Islet precursor cell (in vitro differentiated cells): ENCODE measurements at regions not wholly inside any gene's neighbourhood (a gene's known extent, or its start where the extent isn't known, plus 50 kb on each side); places are given as distances from the start of the nearest gene placed in this dataset.
"Not testable (repeated sequence)": the region's sequence is repeated elsewhere in the genome, so short reads cannot be mapped to it uniquely, and the experiment has no call there.

Experiments used
- DNase-seq: peaks from one replicate; pipeline ENCODE4 v3.0.0-alpha.2; 2018

DNA sequence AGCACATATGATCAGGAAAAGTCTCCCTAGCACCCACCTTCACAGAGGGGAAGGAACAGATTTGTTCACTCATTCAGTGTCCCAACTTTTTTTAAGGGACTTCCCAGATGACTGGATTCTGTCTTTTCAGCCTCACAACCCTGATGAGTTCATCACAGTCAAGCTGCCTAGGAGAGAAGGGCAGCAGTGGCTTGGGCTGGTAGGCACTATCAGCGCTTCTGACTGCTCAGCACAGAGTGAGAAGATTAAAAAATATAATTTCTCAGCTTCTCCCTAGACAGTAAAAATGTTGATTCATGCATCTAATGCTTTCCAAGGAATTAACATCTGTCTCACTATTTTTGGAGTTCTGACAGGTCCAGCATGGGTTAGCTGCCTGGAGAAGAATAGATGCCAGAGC, 328.2 kb downstream of the DTHD1 start:
- DNase-seq = no peak

DNA sequence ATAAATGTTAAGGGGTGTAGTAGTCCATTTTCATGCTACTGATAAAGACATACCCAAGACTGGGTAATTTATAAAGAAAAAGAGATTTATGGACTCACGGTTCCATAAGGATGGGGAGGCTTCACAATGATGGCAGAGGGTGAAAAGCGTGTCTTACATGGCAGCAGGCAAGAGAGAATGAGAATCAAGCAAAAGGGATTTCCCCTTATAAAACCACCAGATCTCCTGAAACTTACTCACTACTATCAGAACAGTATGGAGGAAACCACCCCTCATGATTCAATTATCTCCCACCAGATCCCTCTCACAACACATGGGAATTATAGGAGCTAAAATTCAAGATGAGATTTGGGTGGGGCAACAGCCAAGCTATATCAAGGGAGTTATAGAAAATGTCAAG, 329.2 kb downstream of the DTHD1 start:
- DNase-seq = no peak

DNA sequence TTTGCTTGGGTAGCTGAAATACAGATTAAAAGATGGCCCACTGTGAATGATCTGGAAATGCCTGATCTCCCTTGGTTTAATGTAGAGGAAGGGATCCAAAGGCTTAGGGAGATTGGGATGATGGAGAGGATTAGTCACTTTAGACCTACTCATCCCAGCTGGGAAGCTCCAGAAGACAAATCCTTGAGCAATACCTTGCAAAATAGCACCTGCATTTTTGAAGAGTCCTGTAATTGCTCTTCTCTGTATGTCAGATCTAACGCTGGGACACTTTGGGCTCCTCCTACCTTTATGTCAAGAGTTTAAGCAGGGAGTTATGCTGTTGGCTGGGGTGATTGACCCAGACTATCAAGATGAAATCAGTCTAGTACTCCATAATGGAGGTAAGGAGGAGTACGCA, 331.7 kb downstream of the DTHD1 start:
- DNase-seq = not testable (repeated sequence)

DNA sequence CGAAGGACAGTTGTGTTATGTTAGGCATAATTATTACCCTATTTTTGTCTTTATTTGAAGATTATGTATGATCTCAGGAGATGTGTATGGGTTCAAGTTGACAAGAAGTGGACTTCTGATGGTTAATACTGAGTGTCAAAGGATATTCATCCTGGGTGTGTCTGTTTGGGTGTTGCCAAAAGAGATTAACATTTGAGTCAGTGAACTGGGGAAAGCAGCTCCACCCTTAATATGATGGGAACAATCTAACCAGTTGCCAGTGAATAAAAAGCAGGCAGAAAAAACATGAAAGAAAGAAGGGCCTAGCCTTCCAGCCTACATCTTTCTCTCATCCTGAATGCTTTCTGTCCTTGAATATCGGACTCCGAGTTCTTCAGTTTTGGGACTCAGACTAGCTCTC, 332.6 kb downstream of the DTHD1 start:
- DNase-seq = no peak

DNA sequence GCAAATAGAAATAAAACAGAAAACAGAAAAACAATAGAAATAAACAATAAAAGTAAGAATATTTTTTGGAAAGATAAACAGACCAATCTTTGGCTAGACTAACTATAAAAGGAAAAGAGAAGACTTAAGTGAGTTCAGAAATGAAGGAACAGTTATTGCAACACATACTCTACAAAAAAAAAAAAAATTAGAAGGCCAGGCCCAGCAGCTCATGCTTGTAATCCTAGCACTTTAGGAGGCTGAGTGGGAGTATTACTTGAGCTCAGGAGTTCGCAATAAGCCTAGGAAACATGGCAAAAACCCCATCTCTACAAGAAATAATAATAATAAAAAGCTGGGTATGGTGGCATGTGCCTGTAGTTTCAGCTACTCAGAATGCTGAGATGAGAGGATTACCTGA, 336.7 kb downstream of the DTHD1 start:
- no peak for DNase-seq

DNA sequence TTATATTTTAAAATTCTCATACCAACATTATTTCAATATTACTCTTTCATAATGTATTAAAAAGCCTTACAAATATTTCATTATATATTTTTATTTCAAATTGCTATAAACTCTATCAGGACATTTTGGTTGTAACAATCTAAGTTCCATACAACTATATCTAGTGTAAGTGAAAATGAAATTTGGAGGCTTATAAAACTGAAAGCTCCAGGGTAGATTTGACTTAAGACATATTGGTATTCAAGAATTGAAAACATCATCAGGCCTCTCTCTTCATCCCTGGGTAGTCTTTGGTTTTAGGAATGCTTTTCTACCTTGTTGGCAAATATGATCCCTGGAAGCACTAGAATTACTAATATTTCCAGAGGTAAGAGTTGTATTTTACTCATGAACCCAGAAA, 342.6 kb downstream of the DTHD1 start:
- DNase-seq = no peak

DNA sequence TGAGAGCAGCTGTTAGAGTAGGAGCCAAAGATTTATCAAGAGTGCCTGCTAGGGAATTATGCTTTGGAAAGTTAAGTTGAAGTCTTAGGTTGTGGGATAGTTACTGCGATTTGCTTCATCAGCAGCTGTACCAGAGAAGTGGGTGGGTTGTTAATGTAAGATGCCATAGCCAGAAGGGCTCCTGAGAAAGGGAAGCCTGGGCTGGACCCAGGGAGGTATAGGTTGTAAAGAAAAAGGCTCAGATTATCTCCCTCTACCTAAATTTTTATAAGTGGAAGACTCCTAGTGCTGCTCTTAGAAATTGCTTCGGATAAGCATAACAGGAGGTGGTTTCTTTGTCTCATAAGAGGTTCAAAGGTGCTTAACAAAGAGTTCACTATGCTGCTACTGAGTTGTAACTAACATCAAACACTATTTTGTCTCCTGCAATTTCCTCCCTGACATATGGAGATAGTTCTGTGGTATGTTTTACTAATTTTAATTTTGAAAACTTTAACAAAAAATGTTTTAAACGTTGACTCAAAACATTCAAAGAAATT, 356.9 kb downstream of the DTHD1 start:
- no peak for DNase-seq

DNA sequence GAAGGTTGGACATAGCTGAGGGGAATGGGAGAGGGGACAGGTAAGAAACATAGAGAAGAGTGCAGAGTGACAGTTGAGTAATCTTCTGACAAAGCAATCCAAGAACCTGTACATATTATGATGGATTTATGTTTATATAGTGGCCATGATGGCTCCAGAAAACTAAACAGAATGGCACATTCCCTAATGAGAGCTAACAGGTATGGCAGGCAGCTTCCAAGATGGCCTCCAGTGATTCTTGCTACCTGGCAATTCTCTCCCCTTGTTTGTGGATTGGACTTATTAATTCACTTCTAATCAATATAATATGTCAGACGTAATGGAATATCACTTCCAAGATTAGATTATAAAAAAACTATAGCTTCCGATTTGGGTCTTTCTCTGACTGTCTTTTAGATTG, 359.5 kb downstream of the DTHD1 start:
- DNase-seq = no peak

DNA sequence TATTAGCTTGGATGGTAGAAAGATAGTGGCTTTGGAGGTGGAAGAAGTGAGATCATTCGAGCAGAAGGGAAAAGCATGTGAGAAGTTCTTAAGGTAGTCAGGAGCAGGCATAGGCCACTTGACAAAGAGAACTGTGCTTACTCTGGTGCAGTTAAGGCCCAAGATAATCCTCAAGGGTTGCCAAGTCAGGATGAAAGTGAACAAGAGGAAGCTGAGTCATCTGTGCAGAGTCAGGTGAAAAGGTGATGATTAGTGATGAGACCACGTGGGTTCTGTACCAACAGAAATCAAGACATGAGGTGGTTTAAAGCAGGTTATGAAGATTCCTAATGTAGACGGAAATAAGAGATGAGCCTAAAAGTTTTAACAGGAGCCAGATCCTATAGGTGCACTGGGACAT, 369.8 kb downstream of the DTHD1 start:
- no peak for DNase-seq

DNA sequence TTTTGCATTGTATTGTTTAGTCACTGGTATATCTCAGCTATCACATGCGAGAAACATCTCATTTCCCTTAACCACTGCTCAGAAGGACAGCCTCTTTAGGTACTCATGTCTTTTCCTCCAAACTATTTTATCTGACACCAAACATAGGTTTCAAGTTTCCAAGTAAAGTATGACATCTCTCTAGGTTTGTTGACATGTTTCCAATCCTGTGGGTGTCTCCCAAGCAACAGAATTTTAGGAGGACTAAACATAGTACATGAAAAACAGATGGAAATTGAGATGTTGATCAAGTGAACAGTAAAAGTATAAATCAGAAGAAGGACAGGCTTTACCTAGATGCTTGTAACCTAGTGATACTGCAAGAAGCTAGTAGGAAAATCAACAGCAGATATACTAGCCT, 371.4 kb downstream of the DTHD1 start:
- DNase-seq = no peak

DNA sequence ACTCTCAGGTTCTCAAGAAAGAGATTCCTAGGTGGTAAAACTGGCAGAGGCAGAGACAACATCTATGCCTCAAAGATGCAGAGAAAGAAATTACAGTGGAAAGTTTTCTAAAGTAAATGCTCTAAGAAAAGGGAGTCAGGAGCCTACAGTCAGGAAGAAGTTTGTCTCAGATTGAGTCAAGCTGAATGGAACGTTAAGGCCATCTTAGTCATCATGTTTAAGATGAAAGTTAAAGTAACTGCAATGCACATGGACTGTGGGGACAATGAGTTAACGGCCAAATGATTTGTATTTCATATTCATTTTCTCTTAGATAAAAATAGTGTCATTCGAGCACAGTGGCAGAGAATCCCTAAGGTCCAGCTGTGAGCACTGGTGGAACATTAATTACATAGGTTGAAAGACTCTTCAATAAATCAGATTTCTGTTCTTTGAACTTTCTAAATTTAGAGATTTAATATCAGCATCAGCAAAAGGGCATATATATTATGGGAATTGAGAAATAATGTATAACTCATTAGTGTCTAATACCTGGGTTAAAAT, 384.6 kb downstream of the DTHD1 start:
- no peak for DNase-seq

DNA sequence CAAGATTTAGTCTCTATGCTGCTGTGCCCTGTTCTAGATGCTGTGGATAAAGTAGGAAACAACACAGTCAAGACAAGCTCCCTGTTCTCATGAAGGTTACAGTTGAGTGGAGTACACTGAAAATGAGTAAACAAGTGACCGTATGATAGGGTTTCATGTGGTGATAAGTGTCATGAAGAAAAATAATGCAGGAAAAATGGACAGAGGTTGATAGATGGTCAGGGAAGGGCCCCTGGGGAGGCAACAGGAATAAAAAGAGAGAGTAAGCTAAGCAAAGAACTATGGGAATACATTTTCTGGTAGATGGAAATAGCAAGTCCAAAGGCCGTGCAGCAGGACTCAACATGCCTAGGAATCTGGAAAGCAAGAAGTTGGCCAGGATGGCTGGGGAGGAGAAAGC, 394.0 kb downstream of the DTHD1 start:
- DNase-seq = no peak

DNA sequence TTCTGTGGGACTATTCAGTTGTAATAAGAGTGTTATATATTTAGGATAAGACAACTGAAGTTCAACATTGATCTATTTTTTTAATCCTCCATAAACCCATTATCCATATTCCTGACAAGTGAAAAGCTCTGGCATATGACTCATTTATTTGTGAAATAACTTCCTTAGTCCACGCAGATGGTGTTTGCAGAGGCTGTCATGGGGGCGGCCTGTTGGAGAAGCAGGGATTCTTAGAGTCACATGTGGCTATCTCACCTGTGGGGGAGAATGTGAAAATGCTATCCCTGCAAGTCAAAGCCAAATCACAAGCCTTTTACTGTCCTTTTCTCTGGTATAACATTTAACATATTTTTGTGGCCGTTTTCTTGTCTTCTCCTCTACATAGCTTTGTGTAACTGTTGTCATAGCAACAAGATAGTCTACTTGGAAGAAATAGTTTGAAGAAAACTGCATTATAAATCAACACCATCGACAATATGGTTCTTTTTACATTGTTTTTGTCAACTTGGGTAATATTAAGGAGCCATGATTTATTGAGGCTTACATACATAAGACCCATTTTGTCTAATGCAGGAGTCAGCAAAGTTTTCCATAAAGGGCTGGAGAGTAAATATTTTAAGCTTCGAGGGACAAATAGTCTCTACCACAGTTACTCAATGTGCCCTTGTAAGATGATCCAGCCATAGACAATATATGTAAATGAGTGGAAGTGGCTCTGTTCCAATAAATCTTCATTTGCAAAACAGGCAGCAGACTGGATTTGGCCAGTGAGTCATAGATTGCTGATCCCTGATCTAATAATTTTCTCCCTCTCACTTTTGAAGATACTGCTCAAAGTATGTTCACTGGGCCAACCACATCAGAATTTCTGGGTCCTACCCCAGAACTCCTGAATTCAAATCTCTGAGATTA, 395.0 kb downstream of the DTHD1 start:
- DNase-seq = no peak

DNA sequence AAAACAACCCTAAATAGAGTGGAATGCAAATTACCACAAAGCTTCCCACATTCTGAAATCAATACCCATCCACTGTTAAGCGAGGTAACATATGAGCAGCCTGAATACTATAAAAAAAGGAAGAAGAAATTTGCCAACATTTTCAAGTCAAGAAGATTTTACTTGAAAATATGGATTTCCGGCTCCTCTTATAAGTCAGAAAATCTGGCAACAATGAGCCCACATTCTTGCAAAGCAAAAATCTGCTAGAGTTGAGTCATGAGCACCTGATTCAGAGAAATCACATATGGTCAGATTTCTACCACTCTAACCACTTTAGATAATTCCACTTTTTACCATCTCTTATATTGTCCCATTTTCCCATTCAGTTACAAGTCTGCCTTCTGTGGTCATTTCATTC, 395.7 kb downstream of the DTHD1 start:
- no peak for DNase-seq

DNA sequence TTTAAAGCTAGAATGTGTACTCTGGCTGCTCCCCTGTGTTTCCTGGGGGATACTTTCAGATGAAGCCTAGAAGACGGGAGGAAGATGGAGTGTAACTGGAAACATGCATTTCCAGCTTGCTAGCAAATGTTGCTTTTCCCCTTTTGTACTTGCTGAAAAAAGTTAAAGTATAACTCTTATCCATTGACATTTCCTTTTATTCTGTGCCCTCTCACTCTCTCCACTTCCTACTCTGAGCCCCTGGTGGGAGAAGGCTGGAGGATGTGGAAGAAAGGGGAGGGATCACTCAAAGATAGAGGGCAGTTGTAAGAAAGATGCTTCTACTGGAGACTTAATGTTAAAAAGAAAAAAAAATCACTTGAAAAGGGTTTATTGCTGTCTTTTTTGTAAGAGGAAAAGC, 396.5 kb downstream of the DTHD1 start:
- DNase-seq = no peak

DNA sequence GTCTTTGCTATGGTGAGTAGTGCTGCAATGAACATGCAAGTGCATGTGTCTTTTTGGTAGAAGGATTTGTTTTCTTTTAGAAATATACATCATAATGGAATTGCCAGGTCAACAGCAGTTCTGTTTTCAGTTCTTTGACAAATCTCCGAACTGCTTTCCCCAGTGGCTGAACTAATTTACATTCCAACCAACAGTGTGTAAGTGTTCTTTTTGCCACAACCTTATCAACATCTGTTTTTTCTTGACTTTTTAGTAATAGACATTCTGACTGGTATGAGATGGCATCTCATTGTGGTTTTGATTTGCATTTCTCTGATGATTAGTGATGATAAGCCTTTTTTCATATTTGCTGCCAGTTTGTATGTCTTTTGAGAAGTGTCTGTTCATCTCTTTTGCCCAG, 406.3 kb downstream of the DTHD1 start:
- DNase-seq = no peak

DNA sequence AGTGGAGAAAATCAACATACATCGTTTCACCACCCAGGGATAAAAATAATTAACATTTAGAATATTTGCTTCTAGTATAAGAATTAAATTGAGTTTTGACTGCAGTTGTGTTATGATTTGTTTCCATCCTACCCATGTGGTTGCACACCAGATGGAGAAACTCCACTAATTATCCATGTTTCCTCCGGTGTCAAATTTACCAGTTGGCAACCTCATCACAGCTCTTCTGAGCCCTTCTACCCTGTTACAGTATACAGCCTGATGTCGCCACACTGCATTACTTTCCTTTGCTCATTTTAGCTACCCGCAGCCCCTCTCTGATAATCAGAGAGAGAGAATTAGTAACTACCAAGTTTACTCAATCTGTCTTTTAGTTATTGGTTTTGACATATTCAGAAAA, 411.2 kb downstream of the DTHD1 start:
- DNase-seq = no peak

DNA sequence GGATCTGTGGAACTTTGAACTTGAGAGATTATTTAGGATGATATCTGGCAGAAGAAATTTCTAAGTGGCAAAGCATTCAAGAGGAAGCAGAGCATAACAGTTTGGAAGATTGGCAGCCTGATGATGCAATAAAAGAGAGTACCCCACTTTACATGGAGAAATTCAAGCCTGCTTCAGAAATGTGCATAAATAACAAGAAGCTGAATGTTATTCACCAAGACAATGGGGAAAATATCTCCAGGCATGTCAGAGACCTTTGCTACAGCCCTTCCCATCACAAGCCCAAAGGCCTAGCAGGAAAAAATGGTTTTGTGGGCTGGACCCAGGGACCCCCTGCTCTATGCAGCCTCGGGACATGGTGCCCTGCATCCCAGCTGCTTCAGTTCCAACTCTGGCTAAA, 420.8 kb downstream of the DTHD1 start:
- DNase-seq = no peak

DNA sequence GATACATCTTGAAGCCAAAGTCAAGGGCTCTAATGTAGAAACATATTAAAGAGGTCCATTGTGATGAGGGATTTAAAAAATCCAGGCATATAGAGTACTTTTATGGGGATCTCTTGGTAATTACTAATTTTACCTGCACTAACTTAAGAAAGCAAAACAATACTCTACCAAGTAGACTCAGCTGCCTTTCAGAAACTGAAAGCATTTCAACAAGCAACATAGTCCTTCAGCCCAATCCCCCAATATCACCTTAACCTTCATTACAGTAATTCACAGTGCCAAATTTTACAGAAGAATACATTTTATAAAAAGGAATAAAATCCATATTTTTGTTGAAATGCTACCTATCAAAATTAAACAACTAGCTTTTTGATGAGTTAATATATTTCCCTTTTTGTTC, 422.9 kb downstream of the DTHD1 start:
- no peak for DNase-seq

DNA sequence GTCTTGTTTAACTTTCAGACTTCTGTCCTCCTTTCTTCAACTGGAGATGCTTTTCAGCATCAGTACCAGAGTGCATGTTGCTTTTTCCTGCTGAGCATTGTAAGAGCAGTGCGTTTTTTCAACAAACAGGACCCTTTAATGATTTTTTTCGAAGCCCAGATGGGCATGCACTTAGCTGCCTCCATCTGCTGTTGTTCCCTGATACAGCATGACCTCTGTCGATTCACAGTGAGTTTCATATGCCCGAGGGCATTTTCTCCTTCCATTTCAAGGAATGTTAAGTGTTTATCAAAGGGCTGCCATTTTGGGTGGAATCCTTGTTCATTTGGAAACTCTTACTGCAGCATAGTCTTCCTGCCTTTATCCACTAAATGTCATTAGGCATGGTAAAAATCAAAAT, 428.6 kb downstream of the DTHD1 start:
- no peak for DNase-seq

DNA sequence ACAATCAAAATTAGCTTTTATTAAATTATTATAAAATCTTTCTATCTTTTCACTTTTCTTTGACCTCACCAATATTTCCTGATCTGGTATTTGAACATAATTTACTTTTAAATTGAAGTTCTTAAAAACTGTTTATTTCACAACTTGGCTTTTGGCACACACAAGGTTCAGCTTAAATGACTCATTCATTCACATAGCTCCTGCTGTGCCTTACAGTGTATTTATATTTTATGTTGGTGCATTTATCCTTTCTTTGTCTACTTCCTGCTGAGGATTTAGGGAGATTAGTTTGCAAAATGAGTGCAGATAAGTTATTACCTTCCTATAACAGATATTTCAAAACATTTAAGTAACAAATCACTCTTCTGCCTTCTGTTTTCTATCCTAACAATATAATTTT, 430.6 kb downstream of the DTHD1 start:
- DNase-seq = no peak

DNA sequence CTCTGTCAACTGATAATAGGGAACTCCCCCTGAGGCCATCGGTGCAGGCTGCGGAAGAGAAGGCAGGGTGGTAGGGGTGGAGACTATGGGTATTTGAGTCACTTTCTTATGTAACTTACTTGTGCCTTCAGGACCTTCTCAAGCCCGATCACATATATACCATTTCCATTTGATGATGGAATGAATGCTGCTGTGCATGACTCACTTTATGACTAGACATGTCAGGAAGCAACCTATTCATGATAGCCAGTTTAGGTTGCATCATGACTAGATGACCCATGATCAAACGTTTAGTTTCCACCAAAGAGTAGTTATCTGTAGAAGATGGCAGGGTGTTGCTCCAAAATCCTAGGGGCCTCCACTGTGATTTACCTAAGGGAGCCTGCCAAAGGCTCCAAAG, 435.5 kb downstream of the DTHD1 start:
- DNase-seq = no peak

DNA sequence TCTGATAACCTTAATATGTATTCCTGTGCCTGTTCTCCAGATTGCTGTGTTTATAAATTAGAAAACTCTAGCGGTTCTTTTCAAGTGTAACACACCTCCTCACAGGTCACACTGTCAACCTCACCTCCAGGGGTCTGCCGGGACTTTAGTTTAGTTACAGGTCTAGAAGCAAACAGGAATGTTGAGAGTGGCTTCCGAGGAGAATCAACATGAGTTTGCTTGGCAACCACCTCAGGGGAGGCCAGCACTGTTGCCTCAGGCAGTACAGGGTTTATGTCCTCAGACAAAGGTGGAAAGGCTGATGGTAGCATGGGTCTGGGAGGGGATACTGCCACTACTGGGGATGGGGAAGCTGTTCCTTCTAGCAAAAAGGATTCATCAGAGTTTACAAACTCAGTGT, 438.0 kb downstream of the DTHD1 start:
- no peak for DNase-seq

DNA sequence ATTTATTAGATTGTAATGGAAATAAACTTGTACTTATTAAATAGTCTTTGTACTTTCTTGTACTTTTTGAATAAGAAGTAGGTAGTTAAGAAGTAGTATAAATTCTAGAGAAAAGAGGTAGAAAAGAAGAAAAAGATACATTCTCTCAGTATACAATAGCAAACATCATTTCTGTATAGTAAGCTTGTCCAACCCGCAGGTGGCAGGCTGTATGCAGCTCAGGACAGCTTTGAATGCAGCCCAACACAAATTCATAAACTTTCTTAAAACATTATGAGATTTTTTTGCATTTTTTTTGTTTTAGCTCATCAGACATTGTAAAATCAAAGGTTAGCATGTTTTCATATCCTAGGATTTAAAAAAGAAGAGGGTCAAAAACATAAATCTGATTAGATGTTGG, 441.6 kb downstream of the DTHD1 start:
- DNase-seq = no peak

DNA sequence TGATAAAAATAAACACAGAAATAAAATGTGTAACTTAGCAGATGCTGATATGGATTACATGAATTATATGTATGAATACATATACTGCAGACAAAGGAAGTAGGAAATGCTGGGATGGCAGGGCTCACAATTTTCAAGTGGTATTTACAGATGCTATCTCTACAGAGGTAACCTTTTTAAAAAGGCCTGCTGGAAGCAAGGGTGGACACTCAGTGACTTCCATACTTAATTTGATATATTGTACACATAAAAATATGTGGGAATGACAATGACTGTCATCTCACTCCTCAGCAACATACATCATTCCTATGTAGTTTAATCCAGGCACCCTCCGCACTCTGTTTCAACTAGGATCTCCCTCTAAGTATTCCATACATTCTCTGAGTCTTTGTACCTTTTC, 452.9 kb downstream of the DTHD1 start:
- DNase-seq = no peak
